ENCODE measurements at regions not wholly inside any gene's neighbourhood (a gene's known extent, or its start where the extent isn't known, plus 50 kb on each side); places are given as distances from the start of the nearest gene placed in this dataset.

DNA sequence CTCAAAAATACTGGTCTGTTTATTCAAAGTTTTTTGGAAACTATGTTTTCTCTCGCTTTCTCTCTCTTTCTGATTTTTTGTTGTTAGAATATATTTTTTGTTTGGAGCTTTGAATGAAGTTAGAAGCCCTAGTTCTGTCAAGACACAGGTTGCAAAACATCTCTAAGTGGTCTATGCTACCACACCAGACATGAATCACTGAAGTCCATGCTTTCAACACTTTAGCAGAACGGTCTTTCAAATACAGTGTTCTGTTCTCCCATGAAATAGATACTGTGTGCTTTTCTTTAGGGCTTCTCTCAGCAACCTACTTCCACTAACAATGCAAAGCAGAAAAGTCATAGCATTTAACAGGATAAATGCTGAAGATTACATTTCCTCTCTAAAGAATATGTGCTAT, 392.5 kb downstream of the TMEM167A start:
- TF ChIP-seq JUN (IDR thresholded peaks at IDR 0.05; ENCODE audit: low read depth, low read length): no peak
- no peak for TF ChIP-seq CTCF (IDR thresholded peaks at IDR 0.05; ENCODE audit: control extremely low read depth in 1 of 3, insufficient read depth in 1 of 3, low read depth in 1 of 3, low read length in 3 of 3)
- TF ChIP-seq BACH1 (IDR thresholded peaks at IDR 0.05; ENCODE audit: low read length): no peak
- no peak for TF ChIP-seq RXRA (IDR thresholded peaks at IDR 0.05; ENCODE audit: insufficient read depth, low read depth, low read length)
- no peak for TF ChIP-seq EP300 (IDR thresholded peaks at IDR 0.05; ENCODE audit: borderline replicate concordance in 1 of 2, low read depth in 2 of 2, low read length in 2 of 2)
- TF ChIP-seq RAD21 (IDR thresholded peaks at IDR 0.05 in 1 of 2, conservative IDR thresholded peaks at IDR 0.05 in 1 of 2; ENCODE audit: low read depth in 2 of 2, low read length in 2 of 2): no peak

Data from H1 (cell line).